ENCODE measurements at regions not wholly inside any gene's neighbourhood (a gene's known extent, or its start where the extent isn't known, plus 50 kb on each side); places are given as distances from the start of the nearest gene placed in this dataset.

GRCh38 chrX:117707948-117708743 is 408.5 kb downstream of the KLHL13 start:
- DNase-seq (ENCODE audit: low read depth) = no peak
- TF ChIP-seq, protein P1, sequence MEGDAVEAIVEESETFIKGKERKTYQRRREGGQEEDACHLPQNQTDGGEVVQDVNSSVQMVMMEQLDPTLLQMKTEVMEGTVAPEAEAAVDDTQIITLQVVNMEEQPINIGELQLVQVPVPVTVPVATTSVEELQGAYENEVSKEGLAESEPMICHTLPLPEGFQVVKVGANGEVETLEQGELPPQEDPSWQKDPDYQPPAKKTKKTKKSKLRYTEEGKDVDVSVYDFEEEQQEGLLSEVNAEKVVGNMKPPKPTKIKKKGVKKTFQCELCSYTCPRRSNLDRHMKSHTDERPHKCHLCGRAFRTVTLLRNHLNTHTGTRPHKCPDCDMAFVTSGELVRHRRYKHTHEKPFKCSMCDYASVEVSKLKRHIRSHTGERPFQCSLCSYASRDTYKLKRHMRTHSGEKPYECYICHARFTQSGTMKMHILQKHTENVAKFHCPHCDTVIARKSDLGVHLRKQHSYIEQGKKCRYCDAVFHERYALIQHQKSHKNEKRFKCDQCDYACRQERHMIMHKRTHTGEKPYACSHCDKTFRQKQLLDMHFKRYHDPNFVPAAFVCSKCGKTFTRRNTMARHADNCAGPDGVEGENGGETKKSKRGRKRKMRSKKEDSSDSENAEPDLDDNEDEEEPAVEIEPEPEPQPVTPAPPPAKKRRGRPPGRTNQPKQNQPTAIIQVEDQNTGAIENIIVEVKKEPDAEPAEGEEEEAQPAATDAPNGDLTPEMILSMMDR (IDR thresholded peaks at IDR 0.05; ENCODE audit: low read depth, low read length, missing control alignments) = no peak
- in situ Hi-C loops (cut with HindIII; ENCODE audit: low sequenced_read_pairs) = no loop called here
- no peak overlapping the region for H3K4me3 ChIP-seq (ENCODE audit: low read depth, low read length)

DNA sequence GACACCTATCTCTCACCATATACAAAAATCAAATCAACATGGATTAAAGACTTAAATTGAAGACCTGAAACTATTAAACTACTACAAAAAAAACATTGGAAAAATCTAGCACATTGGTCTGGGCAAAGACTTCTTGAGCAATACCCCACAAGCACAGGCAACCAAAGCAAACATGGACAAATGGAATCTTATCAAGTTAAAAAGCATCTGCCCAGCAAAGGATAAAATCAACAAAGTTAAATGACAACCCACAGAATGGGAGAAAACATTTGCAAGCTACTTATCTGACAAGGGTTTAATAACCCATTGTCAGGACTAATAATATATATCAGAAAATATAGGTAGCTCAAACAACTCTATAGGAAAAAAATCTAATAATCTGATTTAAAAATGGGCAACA is 415.6 kb downstream of the KLHL13 start:
- H3K4me3 ChIP-seq (ENCODE audit: low read depth, low read length) = no peak overlapping the region
- no peak for DNase-seq (ENCODE audit: low read depth)
- in situ Hi-C loops (cut with HindIII; ENCODE audit: low sequenced_read_pairs) = no loop called here
- TF ChIP-seq, protein P1 (IDR thresholded peaks at IDR 0.05; ENCODE audit: low read depth, low read length, missing control alignments) = no peak

DNA sequence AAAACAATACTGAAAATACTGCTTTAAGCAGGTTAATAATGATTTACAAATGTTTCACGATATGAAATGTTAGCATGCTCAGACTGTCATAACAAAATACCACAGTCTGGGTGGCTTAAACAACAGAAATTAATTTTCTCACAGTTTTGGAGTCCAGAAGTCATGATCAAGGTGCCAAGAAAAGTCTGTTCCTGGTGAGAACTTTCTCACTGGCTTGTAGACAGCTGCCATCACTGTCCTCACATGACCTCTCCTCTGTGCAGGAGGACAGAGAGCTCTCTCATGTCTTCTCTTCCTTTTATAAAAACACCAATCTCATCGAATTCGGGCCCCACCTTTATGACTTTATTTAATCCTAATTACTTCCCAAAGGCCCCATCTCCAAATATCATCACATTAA is 426.7 kb downstream of the KLHL13 start:
- DNase-seq (ENCODE audit: low read depth) = no peak
- in situ Hi-C loops (cut with HindIII; ENCODE audit: low sequenced_read_pairs) = no loop called here
- no peak overlapping the region for H3K4me3 ChIP-seq (ENCODE audit: low read depth, low read length)

GRCh38 chrX:117680286-117680685 is 436.3 kb downstream of the KLHL13 start:
- H3K4me3 ChIP-seq (ENCODE audit: low read depth, low read length) = no peak overlapping the region
- in situ Hi-C loops (cut with HindIII; ENCODE audit: low sequenced_read_pairs) = no loop called here
- no peak for DNase-seq (ENCODE audit: low read depth)
- TF ChIP-seq, protein P1 (IDR thresholded peaks at IDR 0.05; ENCODE audit: low read depth, low read length, missing control alignments) = no peak

More for the DNA sequence above, 426.7 kb downstream of the KLHL13 start:
- TF ChIP-seq, protein P1 (IDR thresholded peaks at IDR 0.05; ENCODE audit: low read depth, low read length, missing control alignments) = no peak

- H3K4me3 ChIP-seq (ENCODE audit: low read depth, low read length) = no peak overlapping the region
- in situ Hi-C loops (cut with HindIII; ENCODE audit: low sequenced_read_pairs) = no loop called here
- TF ChIP-seq, protein P1 (IDR thresholded peaks at IDR 0.05; ENCODE audit: low read depth, low read length, missing control alignments) = no peak
- DNase-seq (ENCODE audit: low read depth) = no peak
Observed at GRCh38 chrX:117653396-117653795, 463.2 kb downstream of the KLHL13 start.

- DNase-seq (ENCODE audit: low read depth) = no peak
- in situ Hi-C loops (cut with HindIII; ENCODE audit: low sequenced_read_pairs) = no loop called here
- TF ChIP-seq, protein P1 (IDR thresholded peaks at IDR 0.05; ENCODE audit: low read depth, low read length, missing control alignments) = no peak
- H3K4me3 ChIP-seq (ENCODE audit: low read depth, low read length) = no peak overlapping the region
Observed at GRCh38 chrX:117645639-117646038, 471.0 kb downstream of the KLHL13 start.

Measured in astrocyte of the cerebellum (primary cell).